Femur (tissue), 1 donor: ENCODE measurements at regions not wholly inside any gene's neighbourhood (a gene's known extent, or its start where the extent isn't known, plus 50 kb on each side); places are given as distances from the start of the nearest gene placed in this dataset.

Source experiments
- DNase-seq: peaks from one replicate; pipeline ENCODE4 v3.0.0-alpha.2; 2017

- no peak for DNase-seq
Measured at GRCh38 chr20:51335329-51335841, 207.1 kb downstream of the NFATC2 start.

GRCh38 chr20:51334609-51335008 is 207.9 kb downstream of the NFATC2 start:
- no peak for DNase-seq

GRCh38 chr20:51333971-51334370 is 208.5 kb downstream of the NFATC2 start:
- DNase-seq = no peak

- no peak for DNase-seq
Measured at GRCh38 chr20:51333446-51333845, 209.1 kb downstream of the NFATC2 start.

GRCh38 chr20:51331481-51331880 is 211.0 kb downstream of the NFATC2 start:
- DNase-seq = peak; percentile 72

- no peak for DNase-seq
Measured at GRCh38 chr20:51329845-51330244, 212.7 kb downstream of the NFATC2 start.

- peak; percentile 79 for DNase-seq
Measured at GRCh38 chr20:51327251-51327841, 215.2 kb downstream of the NFATC2 start.

GRCh38 chr20:51326201-51326819 is 216.2 kb downstream of the NFATC2 start:
- no peak for DNase-seq

- DNase-seq = no peak
Measured at GRCh38 chr20:51322164-51322707, 220.3 kb downstream of the NFATC2 start.

- no peak for DNase-seq
Measured at GRCh38 chr20:51321343-51322163, 221.0 kb downstream of the NFATC2 start.

- no peak for DNase-seq
Measured at GRCh38 chr20:51319522-51319921, 223.0 kb downstream of the NFATC2 start.

GRCh38 chr20:51318058-51318949 is 224.2 kb downstream of the NFATC2 start:
- no peak for DNase-seq

- no peak for DNase-seq
Measured at GRCh38 chr20:51315390-51315789, 227.1 kb downstream of the NFATC2 start.

GRCh38 chr20:51313358-51313827 is 229.1 kb downstream of the NFATC2 start:
- DNase-seq = no peak

GRCh38 chr20:51312480-51312783 is 230.1 kb downstream of the NFATC2 start:
- no peak for DNase-seq

- DNase-seq = no peak
Measured at GRCh38 chr20:51311636-51312479, 230.7 kb downstream of the NFATC2 start.

- DNase-seq = no peak
Measured at GRCh38 chr20:51310216-51310615, 232.3 kb downstream of the NFATC2 start.

- no peak for DNase-seq
Measured at GRCh38 chr20:51309128-51309527, 233.4 kb downstream of the NFATC2 start.

GRCh38 chr20:51306521-51307358 is 235.8 kb downstream of the NFATC2 start:
- DNase-seq = peak; percentile 87

GRCh38 chr20:51306081-51306480 is 236.4 kb downstream of the NFATC2 start:
- DNase-seq = no peak
